ENCODE measurements at regions not wholly inside any gene's neighbourhood (a gene's known extent, or its start where the extent isn't known, plus 50 kb on each side); places are given as distances from the start of the nearest gene placed in this dataset.

DNA sequence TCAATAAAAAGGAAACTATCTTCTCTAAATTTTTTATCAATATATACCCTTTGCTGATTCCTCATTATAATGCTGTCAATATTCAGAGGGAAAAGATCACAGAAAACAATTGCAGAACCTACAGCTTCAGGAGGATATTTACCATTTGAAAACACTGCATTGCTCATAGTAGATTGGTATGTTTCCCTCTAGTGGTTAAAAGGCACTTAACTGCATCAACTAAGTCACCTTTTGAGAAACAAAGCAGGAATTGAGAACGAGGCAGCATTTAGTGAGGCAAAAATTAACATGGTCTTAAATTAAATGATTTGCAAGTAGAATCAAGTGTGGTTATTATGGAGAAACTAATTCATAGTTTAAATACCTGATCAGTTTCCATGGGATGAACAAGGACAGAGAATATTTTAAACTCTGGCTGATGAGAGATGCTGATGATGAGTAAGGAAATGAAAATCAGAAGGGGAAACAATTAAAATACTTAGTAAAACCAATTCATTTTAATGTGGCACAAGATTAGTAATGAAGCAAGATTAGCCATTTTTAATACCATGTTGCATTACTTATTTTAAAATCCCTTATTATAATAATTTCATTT is 642.1 kb downstream of the EPHA7 start:
- Histone ChIP-seq H3K9ac (ENCODE audit: low read length) (no peak overlapping the region), H3K36me3 (ENCODE audit: control insufficient read depth, insufficient read depth, low read length) (no peaks in the 10 kb centered on the region), H3K27ac (ENCODE audit: low read depth, low read length) (no peak overlapping the region), H3K4me1 (ENCODE audit: control insufficient read depth, insufficient read depth, low read length) (no peaks in the 10 kb centered on the region), H3K4me3 (ENCODE audit: low read length) (no peak overlapping the region), H3K27me3 (ENCODE audit: control insufficient read depth, insufficient read depth, low read length) (no peaks in the 10 kb centered on the region)

DNA sequence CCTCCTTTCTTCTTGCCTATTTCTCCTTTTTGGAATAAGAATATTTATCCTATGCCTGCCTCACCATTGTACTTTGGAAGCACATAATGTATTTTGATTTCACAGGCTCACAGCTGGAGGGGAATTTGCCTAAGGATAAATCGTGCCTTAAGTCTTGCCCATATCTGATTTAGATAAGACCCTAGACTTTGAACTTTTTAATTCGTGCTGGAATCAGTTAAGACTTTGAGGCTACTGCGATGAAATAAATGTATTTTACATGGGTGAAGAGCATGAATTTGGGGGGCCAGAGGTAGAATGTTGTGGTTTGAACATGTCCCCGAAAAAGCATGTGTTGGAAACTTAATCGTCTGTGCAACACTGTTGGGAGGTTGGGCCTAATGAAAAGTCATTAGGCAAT is 648.8 kb downstream of the EPHA7 start:
- Histone ChIP-seq H3K9ac (ENCODE audit: low read length) (no peak overlapping the region), H3K27ac (ENCODE audit: low read depth, low read length) (no peak overlapping the region), H3K4me3 (ENCODE audit: low read length) (no peak overlapping the region), H3K27me3 (ENCODE audit: control insufficient read depth, insufficient read depth, low read length) (no peaks in the 10 kb centered on the region), H3K36me3 (ENCODE audit: control insufficient read depth, insufficient read depth, low read length) (no peaks in the 10 kb centered on the region), H3K4me1 (ENCODE audit: control insufficient read depth, insufficient read depth, low read length) (no peaks in the 10 kb centered on the region)

DNA sequence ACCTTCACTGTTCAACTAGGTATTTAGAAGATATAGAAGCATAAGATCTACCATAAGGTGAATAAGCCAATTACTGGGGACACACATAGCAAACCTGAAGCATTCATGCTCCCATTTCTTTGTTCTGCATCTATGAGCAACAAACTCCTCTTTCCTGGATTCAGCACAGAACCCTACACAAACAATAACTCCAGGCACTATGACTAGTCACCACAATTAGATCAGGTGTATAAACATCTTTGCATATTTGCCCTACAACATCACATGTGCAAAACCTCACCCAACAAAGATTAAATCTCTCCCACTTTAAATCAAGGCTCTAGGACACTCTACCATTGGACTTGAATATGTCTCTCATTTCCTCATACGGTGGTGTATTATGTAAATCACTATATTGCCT is 652.3 kb downstream of the EPHA7 start:
- Histone ChIP-seq H3K9ac (ENCODE audit: low read length) (no peak overlapping the region), H3K27ac (ENCODE audit: low read depth, low read length) (no peak overlapping the region), H3K36me3 (ENCODE audit: control insufficient read depth, insufficient read depth, low read length) (no peaks in the 10 kb centered on the region), H3K4me3 (ENCODE audit: low read length) (no peak overlapping the region), H3K4me1 (ENCODE audit: control insufficient read depth, insufficient read depth, low read length) (peaks cover 8% of the 10 kb centered on the region), H3K27me3 (ENCODE audit: control insufficient read depth, insufficient read depth, low read length) (no peaks in the 10 kb centered on the region)

DNA sequence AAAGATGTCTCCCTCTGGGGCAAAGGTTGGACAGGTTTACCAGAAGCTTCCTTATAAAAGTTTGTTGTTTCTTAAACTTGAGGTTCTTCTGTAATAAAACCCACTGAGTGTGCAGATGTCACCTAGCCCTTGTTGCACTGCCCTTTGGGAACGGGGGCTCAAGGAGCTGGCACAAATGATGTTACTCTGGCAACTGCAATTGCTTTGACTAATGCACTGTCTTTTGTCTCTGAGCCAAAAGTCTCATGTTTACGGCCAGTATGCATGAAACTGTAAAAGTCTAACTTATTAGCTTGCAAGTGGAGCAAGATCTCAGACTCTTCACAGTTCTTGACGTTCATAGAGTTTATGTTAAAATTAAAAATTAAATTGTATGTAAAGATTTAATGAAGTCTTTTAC is 655.7 kb downstream of the EPHA7 start:
- Histone ChIP-seq H3K27ac (ENCODE audit: low read depth, low read length) (no peak overlapping the region), H3K27me3 (ENCODE audit: control insufficient read depth, insufficient read depth, low read length) (no peaks in the 10 kb centered on the region), H3K4me1 (ENCODE audit: control insufficient read depth, insufficient read depth, low read length) (peaks cover 8% of the 10 kb centered on the region), H3K9ac (ENCODE audit: low read length) (no peak overlapping the region), H3K36me3 (ENCODE audit: control insufficient read depth, insufficient read depth, low read length) (no peaks in the 10 kb centered on the region), H3K4me3 (ENCODE audit: low read length) (no peak overlapping the region)

GRCh38 chr6:92763274-92763584 is 656.1 kb downstream of the EPHA7 start:
- peak overlapping the region; percentile 55 for H3K27ac ChIP-seq (ENCODE audit: low read depth, low read length)
- H3K36me3 ChIP-seq (ENCODE audit: control insufficient read depth, insufficient read depth, low read length) = no peaks in the 10 kb centered on the region
- H3K4me1 ChIP-seq (ENCODE audit: control insufficient read depth, insufficient read depth, low read length) = peaks cover 8% of the 10 kb centered on the region
- H3K9ac ChIP-seq (ENCODE audit: low read length) = no peak overlapping the region
- H3K27me3 ChIP-seq (ENCODE audit: control insufficient read depth, insufficient read depth, low read length) = no peaks in the 10 kb centered on the region
- no peak overlapping the region for H3K4me3 ChIP-seq (ENCODE audit: low read length)

DNA sequence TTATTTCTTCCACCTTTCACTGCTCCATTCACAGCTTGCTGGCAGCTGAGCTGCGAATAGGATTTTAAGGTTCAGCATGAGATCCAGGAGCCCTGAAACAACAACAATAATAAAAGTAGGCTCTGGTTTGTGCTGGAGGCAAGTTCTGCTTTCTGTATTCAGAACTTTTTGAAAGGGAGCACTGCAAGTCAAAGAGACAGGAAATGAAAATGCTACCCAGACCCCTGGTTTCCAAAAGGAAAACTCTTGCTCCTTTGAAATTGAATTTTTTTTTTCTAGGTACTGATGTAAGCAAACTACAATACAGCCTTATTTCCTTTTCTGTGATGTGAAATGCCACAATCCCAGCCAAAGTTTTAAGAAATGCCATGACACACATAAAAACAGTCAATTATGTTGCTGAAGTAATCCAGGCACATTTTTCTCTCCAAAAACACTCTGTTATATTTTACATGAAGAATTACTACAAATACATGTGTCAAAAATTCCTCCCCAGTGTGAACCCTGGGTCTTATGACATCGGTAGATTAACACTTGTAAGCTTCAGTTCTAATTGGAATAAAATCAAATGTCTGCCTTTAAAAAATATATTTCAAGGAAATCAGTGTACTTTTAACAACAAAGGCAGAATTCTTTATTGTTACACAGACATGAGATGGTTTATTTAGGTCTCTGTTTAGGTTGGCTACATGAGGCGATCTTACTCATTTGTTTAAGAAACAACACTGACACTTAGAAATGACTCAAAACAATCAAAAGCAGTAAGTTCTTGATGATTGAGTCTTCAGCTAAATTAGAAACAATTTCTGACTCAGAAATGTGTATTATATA is 656.7 kb downstream of the EPHA7 start:
- peaks cover 8% of the 10 kb centered on the region for H3K4me1 ChIP-seq (ENCODE audit: control insufficient read depth, insufficient read depth, low read length)
- H3K27ac ChIP-seq (ENCODE audit: low read depth, low read length) = peak overlapping the region; percentile 55
- H3K4me3 ChIP-seq (ENCODE audit: low read length) = no peak overlapping the region
- H3K27me3 ChIP-seq (ENCODE audit: control insufficient read depth, insufficient read depth, low read length) = no peaks in the 10 kb centered on the region
- H3K9ac ChIP-seq (ENCODE audit: low read length) = no peak overlapping the region
- H3K36me3 ChIP-seq (ENCODE audit: control insufficient read depth, insufficient read depth, low read length) = no peaks in the 10 kb centered on the region

- H3K27ac ChIP-seq (ENCODE audit: low read depth, low read length) = no peak overlapping the region
Measured at GRCh38 chr6:92759178-92759577, 660.2 kb downstream of the EPHA7 start.

GRCh38 chr6:92757925-92758324 is 661.4 kb downstream of the EPHA7 start:
- no peaks in the 10 kb centered on the region for H3K4me1 ChIP-seq (ENCODE audit: control insufficient read depth, insufficient read depth, low read length)
- no peaks in the 10 kb centered on the region for H3K36me3 ChIP-seq (ENCODE audit: control insufficient read depth, insufficient read depth, low read length)
- no peak overlapping the region for H3K27ac ChIP-seq (ENCODE audit: low read depth, low read length)
- no peak overlapping the region for H3K9ac ChIP-seq (ENCODE audit: low read length)
- no peaks in the 10 kb centered on the region for H3K27me3 ChIP-seq (ENCODE audit: control insufficient read depth, insufficient read depth, low read length)
- no peak overlapping the region for H3K4me3 ChIP-seq (ENCODE audit: low read length)

More at GRCh38 chr6:92759178-92759577, 660.2 kb downstream of the EPHA7 start:
- Histone ChIP-seq H3K4me1 (ENCODE audit: control insufficient read depth, insufficient read depth, low read length) (peaks cover 8% of the 10 kb centered on the region), H3K9ac (ENCODE audit: low read length) (no peak overlapping the region), H3K27me3 (ENCODE audit: control insufficient read depth, insufficient read depth, low read length) (no peaks in the 10 kb centered on the region), H3K4me3 (ENCODE audit: low read length) (no peak overlapping the region), H3K36me3 (ENCODE audit: control insufficient read depth, insufficient read depth, low read length) (no peaks in the 10 kb centered on the region)

- no peak overlapping the region for H3K27ac ChIP-seq (ENCODE audit: low read depth, low read length)
- no peak overlapping the region for H3K9ac ChIP-seq (ENCODE audit: low read length)
- no peaks in the 10 kb centered on the region for H3K36me3 ChIP-seq (ENCODE audit: control insufficient read depth, insufficient read depth, low read length)
- H3K4me1 ChIP-seq (ENCODE audit: control insufficient read depth, insufficient read depth, low read length) = no peaks in the 10 kb centered on the region
- no peak overlapping the region for H3K4me3 ChIP-seq (ENCODE audit: low read length)
- H3K27me3 ChIP-seq (ENCODE audit: control insufficient read depth, insufficient read depth, low read length) = no peaks in the 10 kb centered on the region
Measured at GRCh38 chr6:92756912-92757311, 662.4 kb downstream of the EPHA7 start.

- Histone ChIP-seq H3K36me3 (ENCODE audit: control insufficient read depth, insufficient read depth, low read length) (no peaks in the 10 kb centered on the region), H3K4me1 (ENCODE audit: control insufficient read depth, insufficient read depth, low read length) (no peaks in the 10 kb centered on the region), H3K27me3 (ENCODE audit: control insufficient read depth, insufficient read depth, low read length) (no peaks in the 10 kb centered on the region), H3K4me3 (ENCODE audit: low read length) (no peak overlapping the region), H3K9ac (ENCODE audit: low read length) (no peak overlapping the region), H3K27ac (ENCODE audit: low read depth, low read length) (no peak overlapping the region)
Measured at GRCh38 chr6:92753956-92754355, 665.4 kb downstream of the EPHA7 start.

- no peak overlapping the region for H3K4me3 ChIP-seq (ENCODE audit: low read length)
- no peak overlapping the region for H3K27ac ChIP-seq (ENCODE audit: low read depth, low read length)
- no peaks in the 10 kb centered on the region for H3K36me3 ChIP-seq (ENCODE audit: control insufficient read depth, insufficient read depth, low read length)
- no peak overlapping the region for H3K9ac ChIP-seq (ENCODE audit: low read length)
- no peaks in the 10 kb centered on the region for H3K4me1 ChIP-seq (ENCODE audit: control insufficient read depth, insufficient read depth, low read length)
- no peaks in the 10 kb centered on the region for H3K27me3 ChIP-seq (ENCODE audit: control insufficient read depth, insufficient read depth, low read length)
Measured at GRCh38 chr6:92752114-92752513, 667.2 kb downstream of the EPHA7 start.

DNA sequence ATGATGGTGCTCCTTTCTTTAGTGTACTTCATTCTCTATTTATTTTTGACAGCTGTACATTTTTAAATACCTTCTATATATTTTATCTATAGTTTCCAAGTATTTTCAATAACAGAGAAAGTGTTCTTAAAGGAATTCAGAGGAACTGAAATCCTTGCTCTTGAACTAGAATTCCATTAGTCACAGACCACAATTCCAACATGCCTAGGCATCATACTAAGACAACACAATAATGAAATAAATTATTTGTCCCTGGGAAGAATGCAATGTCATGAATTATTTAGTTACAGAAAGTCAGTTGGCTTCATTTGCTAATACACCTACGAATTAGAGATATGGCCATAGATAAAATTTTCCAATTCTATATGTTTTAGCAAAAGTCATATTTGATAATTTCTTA is 671.2 kb downstream of the EPHA7 start:
- Histone ChIP-seq H3K27me3 (ENCODE audit: control insufficient read depth, insufficient read depth, low read length) (no peaks in the 10 kb centered on the region), H3K4me1 (ENCODE audit: control insufficient read depth, insufficient read depth, low read length) (no peaks in the 10 kb centered on the region), H3K27ac (ENCODE audit: low read depth, low read length) (no peak overlapping the region), H3K9ac (ENCODE audit: low read length) (no peak overlapping the region), H3K4me3 (ENCODE audit: low read length) (no peak overlapping the region), H3K36me3 (ENCODE audit: control insufficient read depth, insufficient read depth, low read length) (no peaks in the 10 kb centered on the region)

DNA sequence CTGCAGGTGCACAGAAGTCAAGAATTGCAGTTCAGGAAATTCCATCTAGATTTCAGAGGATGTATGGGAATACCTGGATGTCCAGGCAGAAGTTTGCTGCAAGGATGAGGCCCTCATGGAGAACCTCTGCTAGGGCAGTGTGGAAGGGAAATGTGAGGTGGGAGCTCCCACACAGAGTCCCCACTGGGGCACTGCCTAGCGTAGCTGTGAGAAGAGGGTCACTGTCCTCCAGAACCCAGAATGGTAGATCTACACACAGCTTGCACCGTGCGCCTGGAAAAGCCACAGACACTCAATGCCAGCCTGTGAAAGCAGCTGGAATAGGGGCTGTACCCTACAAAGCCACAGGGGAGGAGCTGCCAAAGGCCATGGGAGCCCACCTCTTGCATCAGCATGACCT is 681.4 kb downstream of the EPHA7 start:
- Histone ChIP-seq H3K4me3 (ENCODE audit: low read length) (no peak overlapping the region), H3K36me3 (ENCODE audit: control insufficient read depth, insufficient read depth, low read length) (no peaks in the 10 kb centered on the region), H3K27me3 (ENCODE audit: control insufficient read depth, insufficient read depth, low read length) (no peaks in the 10 kb centered on the region), H3K4me1 (ENCODE audit: control insufficient read depth, insufficient read depth, low read length) (no peaks in the 10 kb centered on the region), H3K27ac (ENCODE audit: low read depth, low read length) (no peak overlapping the region), H3K9ac (ENCODE audit: low read length) (no peak overlapping the region)

Measured in rectal smooth muscle tissue (tissue), 1 donor.